Sigmoid colon (tissue), 3 donors: ENCODE measurements at regions not wholly inside any gene's neighbourhood (a gene's known extent, or its start where the extent isn't known, plus 50 kb on each side); places are given as distances from the start of the nearest gene placed in this dataset.

ENCODE experiments used
- POLR2A ChIP-seq, 2 donors: fragments of 450-650 bp; IDR thresholded peaks; one replicate each; pipeline ENCODE4 v1.6.1; 2016; ENCODE audit warnings: antibody characterized with exemption in 2 of 2, mild to moderate bottlenecking in 2 of 2, moderate library complexity in 2 of 2
- TF ChIP-seq, protein P1 (sequence below), 4 experiments: fragments of 450-650 bp in 3 of 4; fragments of 200-600 bp in 1 of 4; IDR thresholded peaks; one replicate each; pipeline ENCODE4 v1.5.1; 2016 to 2019; ENCODE audit warnings: antibody characterized with exemption in 4 of 4, mild to moderate bottlenecking in 3 of 4, moderate library complexity in 2 of 4

DNA sequence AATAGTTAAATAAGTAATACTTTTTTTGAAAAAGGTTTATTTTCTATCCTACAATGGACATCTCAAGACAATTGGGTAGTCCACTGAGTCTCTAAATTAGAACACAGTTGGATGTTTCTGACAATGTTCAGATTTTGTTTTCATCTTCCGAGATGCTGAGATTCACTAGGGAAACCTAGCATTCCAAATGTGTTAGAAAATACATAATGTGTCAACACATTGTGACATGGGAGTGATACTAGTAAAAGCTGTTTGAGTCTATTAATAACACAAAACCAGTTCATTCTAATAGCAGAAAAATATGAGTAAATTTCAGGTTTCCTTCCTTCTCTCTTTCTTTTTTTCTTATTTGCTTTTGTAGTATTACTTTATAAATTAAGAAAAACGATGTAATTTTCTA, 68.2 kb upstream of the CDH10 start:
- TF ChIP-seq, protein P1, sequence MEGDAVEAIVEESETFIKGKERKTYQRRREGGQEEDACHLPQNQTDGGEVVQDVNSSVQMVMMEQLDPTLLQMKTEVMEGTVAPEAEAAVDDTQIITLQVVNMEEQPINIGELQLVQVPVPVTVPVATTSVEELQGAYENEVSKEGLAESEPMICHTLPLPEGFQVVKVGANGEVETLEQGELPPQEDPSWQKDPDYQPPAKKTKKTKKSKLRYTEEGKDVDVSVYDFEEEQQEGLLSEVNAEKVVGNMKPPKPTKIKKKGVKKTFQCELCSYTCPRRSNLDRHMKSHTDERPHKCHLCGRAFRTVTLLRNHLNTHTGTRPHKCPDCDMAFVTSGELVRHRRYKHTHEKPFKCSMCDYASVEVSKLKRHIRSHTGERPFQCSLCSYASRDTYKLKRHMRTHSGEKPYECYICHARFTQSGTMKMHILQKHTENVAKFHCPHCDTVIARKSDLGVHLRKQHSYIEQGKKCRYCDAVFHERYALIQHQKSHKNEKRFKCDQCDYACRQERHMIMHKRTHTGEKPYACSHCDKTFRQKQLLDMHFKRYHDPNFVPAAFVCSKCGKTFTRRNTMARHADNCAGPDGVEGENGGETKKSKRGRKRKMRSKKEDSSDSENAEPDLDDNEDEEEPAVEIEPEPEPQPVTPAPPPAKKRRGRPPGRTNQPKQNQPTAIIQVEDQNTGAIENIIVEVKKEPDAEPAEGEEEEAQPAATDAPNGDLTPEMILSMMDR (IDR thresholded peaks at IDR 0.05): no peak
- TF ChIP-seq POLR2A (IDR thresholded peaks at IDR 0.05): no peak
